Sigmoid colon (tissue), 6 donors: ENCODE measurements at regions not wholly inside any gene's neighbourhood (a gene's known extent, or its start where the extent isn't known, plus 50 kb on each side); places are given as distances from the start of the nearest gene placed in this dataset.
"Not testable (repeated sequence)": the region's sequence is repeated elsewhere in the genome, so short reads cannot be mapped to it uniquely, and the experiment has no call there.

Experiments used
- DNase-seq: peaks from one replicate; pipeline ENCODE4 v3.0.0-alpha.2; 2019
- H3K27ac ChIP-seq, 4 donors: fragments of 200-600 bp; sonication (generic); one replicate each; pipeline ENCODE4 v1.5.1; 2016 to 2019; ENCODE audit warnings: mild to moderate bottlenecking in 1 of 4
- H3K27me3 ChIP-seq, 3 donors: fragments of 200-600 bp; sonication (generic); one replicate each; pipeline ENCODE4 v1.5.1; 2019; ENCODE audit warnings: mild to moderate bottlenecking in 1 of 3
- H3K36me3 ChIP-seq, 4 donors: fragments of 200-600 bp; sonication (generic); one replicate each; pipeline ENCODE4 v1.5.1; 2016 to 2019
- H3K4me1 ChIP-seq, 4 donors: fragments of 200-600 bp; sonication (generic); one replicate each; pipeline ENCODE4 v1.5.1; 2017 to 2019
- H3K4me3 ChIP-seq, 4 donors: fragments of 200-600 bp; sonication (generic); one replicate each; pipeline ENCODE4 v1.5.1; 2017 to 2019; ENCODE audit warnings: mild to moderate bottlenecking in 2 of 4, moderate library complexity in 1 of 4
- H3K9me3 ChIP-seq, 4 donors: fragments of 200-600 bp in 3 of 4; sonication (generic) in 3 of 4; one replicate each; pipeline versions ENCODE4 v1.5.1 to v1.6.1; 2013 to 2019
- CTCF ChIP-seq, 4 experiments: fragments of 450-650 bp in 3 of 4; fragments of 200-600 bp in 1 of 4; IDR thresholded peaks; one replicate each; pipeline ENCODE4 v1.5.1; 2016 to 2019; ENCODE audit warnings: antibody characterized with exemption in 4 of 4, mild to moderate bottlenecking in 3 of 4, moderate library complexity in 2 of 4
- EP300 ChIP-seq, 4 donors: sonication (generic); formaldehyde crosslinking; IDR thresholded peaks; one replicate each; pipeline ENCODE4 v1.6.1; 2017; ENCODE audit warnings: antibody characterized with exemption in 4 of 4
- POLR2A ChIP-seq, 2 donors: fragments of 450-650 bp; IDR thresholded peaks; one replicate each; pipeline ENCODE4 v1.6.1; 2016; ENCODE audit warnings: antibody characterized with exemption in 2 of 2, mild to moderate bottlenecking in 2 of 2, moderate library complexity in 2 of 2
- POLR2AphosphoS5 ChIP-seq, 4 donors: sonication (generic); formaldehyde crosslinking; IDR thresholded peaks; one replicate each; pipeline ENCODE4 v1.6.1; 2017; ENCODE audit warnings: antibody characterized with exemption in 4 of 4
- WGBS, 2 donors: extraction: QIAGEN DNeasy Blood & Tissue Kit; methylation state at CpG; one replicate each; pipeline ENCODE4 v1.1.7; 2013; 5-methylcytosine and 5-hydroxymethylcytosine counted together
- intact Hi-C: fragments of 100-400 bp; cut with DNase I; formaldehyde crosslinking; loops from one replicate; pipeline ENCODE4 v1.15.1; 2023
- donor health status: healthy with polysubstance abuse.
- donor health status: healthy.

- Histone ChIP-seq H3K9me3 (no peaks in the 10 kb centered on the region), H3K36me3 (no peaks in the 10 kb centered on the region), H3K4me1 (peaks cover 0 to 10% (median 0%) of the 10 kb centered on the region in 4 donors), H3K27ac (no peak overlapping the region), H3K4me3 (no peak overlapping the region), H3K27me3 (no peaks in the 10 kb centered on the region)
- intact Hi-C loops = no loop called here
- 82 to 84% methylated on average over 9 of the region's 9 CpGs for WGBS, 2 donors
- TF ChIP-seq POLR2AphosphoS5 (IDR thresholded peaks at IDR 0.05) = no peak
- TF ChIP-seq POLR2A (IDR thresholded peaks at IDR 0.05) = no peak
- TF ChIP-seq CTCF (IDR thresholded peaks at IDR 0.05) = no peak
- TF ChIP-seq EP300 (IDR thresholded peaks at IDR 0.05) = no peak
- no peak for DNase-seq
These were observed 241.8 kb upstream of the SULF2 start for GRCh38 chr20:48026981-48027592.

- H3K4me1 ChIP-seq = peaks cover 0 to 10% (median 0%) of the 10 kb centered on the region in 4 donors
- no peak overlapping the region for H3K27ac ChIP-seq
- intact Hi-C loops = no loop called here
- no peaks in the 10 kb centered on the region for H3K9me3 ChIP-seq
- H3K4me3 ChIP-seq = no peak overlapping the region
- H3K36me3 ChIP-seq = no peaks in the 10 kb centered on the region
- WGBS, 2 donors = 38 to 49% methylated on average over 4 of the region's 4 CpGs
- no peaks in the 10 kb centered on the region for H3K27me3 ChIP-seq
- no peak for DNase-seq
- TF ChIP-seq POLR2A (IDR thresholded peaks at IDR 0.05) (no peak), CTCF (IDR thresholded peaks at IDR 0.05) (no peak), EP300 (IDR thresholded peaks at IDR 0.05) (no peak), POLR2AphosphoS5 (IDR thresholded peaks at IDR 0.05) (no peak)
These were observed 240.4 kb upstream of the SULF2 start for GRCh38 chr20:48025661-48026060.

- WGBS, 2 donors = 46 to 59% methylated on average over 13 of the region's 13 CpGs
These were observed 239.8 kb upstream of the SULF2 start for GRCh38 chr20:48025051-48025515.

GRCh38 chr20:48024539-48024938 lies 239.3 kb upstream of the SULF2 start:
- TF ChIP-seq POLR2A (IDR thresholded peaks at IDR 0.05) (no peak), EP300 (IDR thresholded peaks at IDR 0.05) (no peak), CTCF (IDR thresholded peaks at IDR 0.05) (no peak), POLR2AphosphoS5 (IDR thresholded peaks at IDR 0.05) (no peak)
- 56 to 88% methylated on average over 3 of the region's 3 CpGs for WGBS, 2 donors
- Histone ChIP-seq H3K27me3 (no peaks in the 10 kb centered on the region), H3K4me3 (no peak overlapping the region), H3K36me3 (no peaks in the 10 kb centered on the region), H3K9me3 (no peaks in the 10 kb centered on the region), H3K27ac (no peak overlapping the region), H3K4me1 (peaks cover 0 to 10% (median 0%) of the 10 kb centered on the region in 4 donors)
- intact Hi-C loops = no loop called here
- DNase-seq = no peak

More at GRCh38 chr20:48025051-48025515, 239.8 kb upstream of the SULF2 start:
- TF ChIP-seq EP300 (IDR thresholded peaks at IDR 0.05) (no peak), POLR2AphosphoS5 (IDR thresholded peaks at IDR 0.05) (peak in 1 of 4 donors; percentile 47)
- Histone ChIP-seq H3K27ac (peak overlapping the region in 1 of 4 donors; percentile 55), H3K27me3 (no peaks in the 10 kb centered on the region), H3K4me3 (peak overlapping the region in 1 of 4 donors; percentile 17), H3K36me3 (no peaks in the 10 kb centered on the region), H3K4me1 (peaks cover 0 to 10% (median 0%) of the 10 kb centered on the region in 4 donors), H3K9me3 (no peaks in the 10 kb centered on the region)
- intact Hi-C loops = no loop called here
- DNase-seq = no peak

GRCh38 chr20:48020696-48021095 lies 235.4 kb upstream of the SULF2 start:
- H3K36me3 ChIP-seq, H3K27ac ChIP-seq, intact Hi-C loops, DNase-seq, H3K9me3 ChIP-seq, H3K27me3 ChIP-seq, H3K4me3 ChIP-seq: not testable (repeated sequence)
- WGBS, 2 donors = 62 to 81% methylated on average over 6 of the region's 6 CpGs
- peaks cover 0 to 10% (median 0%) of the 10 kb centered on the region in 4 donors for H3K4me1 ChIP-seq

- no peak for DNase-seq
- no peak for TF ChIP-seq POLR2AphosphoS5 (IDR thresholded peaks at IDR 0.05)
- TF ChIP-seq POLR2A (IDR thresholded peaks at IDR 0.05) = no peak
- no peak for TF ChIP-seq EP300 (IDR thresholded peaks at IDR 0.05)
- TF ChIP-seq CTCF (IDR thresholded peaks at IDR 0.05) = no peak
- Histone ChIP-seq H3K4me3 (no peak overlapping the region), H3K27ac (no peak overlapping the region), H3K4me1 (peaks cover 0 to 7% (median 0%) of the 10 kb centered on the region in 4 donors), H3K9me3 (no peaks in the 10 kb centered on the region), H3K27me3 (no peaks in the 10 kb centered on the region), H3K36me3 (no peaks in the 10 kb centered on the region)
- WGBS, 2 donors = 73 to 86% methylated on average over 6 of the region's 6 CpGs
- intact Hi-C loops = no loop called here
These were observed 234.7 kb upstream of the SULF2 start for GRCh38 chr20:48019940-48020339.
